Activated CD4-positive, alpha-beta T cell treated with anti-CD3 and anti-CD28 coated beads, Interleukin-2, amount 10 ng/mL, durations not matched to agents 7 days and 5 days (primary cell): ENCODE measurements at regions not wholly inside any gene's neighbourhood (a gene's known extent, or its start where the extent isn't known, plus 50 kb on each side); places are given as distances from the start of the nearest gene placed in this dataset.
A peak's percentile ranks its signal among the peaks of the same experiment; 100 is the strongest.
"Not testable (repeated sequence)": the region's sequence is repeated elsewhere in the genome, so short reads cannot be mapped to it uniquely, and the experiment has no call there.

Source experiments
- CTCF ChIA-PET: fragments of 350-600 bp; sonication (Branson Sonifier 250); formaldehyde crosslinking; loops from one replicate; lab custom pipeline; 2021; ENCODE audit warnings: antibody characterized with exemption; lab: Charles Lee
- POLR2A ChIA-PET: fragments of 350-600 bp; sonication (Branson Sonifier 250); formaldehyde crosslinking; loops from one replicate; lab custom pipeline; 2021; ENCODE audit warnings: antibody characterized with exemption; lab: Charles Lee
- DNase-seq: peaks from one replicate; pipeline ENCODE4 v3.0.0-alpha.2; 2020
- H3K27ac Mint-ChIP-seq: one replicate; pipeline ENCODE4 v1.8.0; 2021; ENCODE audit warnings: mild to moderate bottlenecking, moderate library complexity, mixed read lengths
- H3K27me3 Mint-ChIP-seq: one replicate; pipeline ENCODE4 v1.8.0; 2021; ENCODE audit warnings: mixed read lengths
- H3K36me3 Mint-ChIP-seq: one replicate; pipeline ENCODE4 v1.8.0; 2021; ENCODE audit warnings: low read depth, mixed read lengths
- H3K4me1 Mint-ChIP-seq: one replicate; pipeline ENCODE4 v1.8.0; 2021; ENCODE audit warnings: mixed read lengths
- H3K4me3 Mint-ChIP-seq: one replicate; pipeline ENCODE4 v1.8.0; 2021; ENCODE audit warnings: mild to moderate bottlenecking, moderate library complexity, mixed read lengths
- H3K9me3 Mint-ChIP-seq: one replicate; pipeline ENCODE4 v1.8.0; 2021; ENCODE audit warnings: mixed read lengths

GRCh38 chr2:113386780-113387433, 50.6 kb upstream of the ZNG1B start:
- CTCF ChIA-PET, H3K4me3 Mint-ChIP-seq, POLR2A ChIA-PET, H3K27ac Mint-ChIP-seq, H3K9me3 Mint-ChIP-seq, H3K36me3 Mint-ChIP-seq, DNase-seq: not testable (repeated sequence)
- Mint-ChIP-seq H3K4me1 (peaks cover 14% of the 10 kb centered on the region), H3K27me3 (peaks cover 35% of the 10 kb centered on the region)

DNA sequence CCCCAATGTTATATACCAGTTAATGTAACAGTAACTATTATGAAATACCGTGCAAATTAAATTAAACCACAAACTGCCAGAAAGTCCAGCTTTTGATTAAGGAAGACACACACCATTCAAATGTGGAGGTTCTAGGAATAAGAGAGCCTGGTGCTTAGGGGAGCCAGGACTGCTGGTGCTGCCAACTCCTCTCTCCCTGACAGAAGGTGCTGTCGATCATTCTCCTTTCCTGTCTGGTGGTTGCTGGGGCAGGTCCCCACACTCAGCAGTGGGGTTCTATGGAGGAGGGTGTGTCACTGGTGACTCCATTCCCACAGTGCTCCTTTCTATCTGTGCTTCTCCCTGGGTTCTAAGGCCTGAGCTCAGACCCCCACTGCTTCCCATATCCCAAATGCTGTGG, 57.9 kb upstream of the ZNG1B start:
- H3K36me3 Mint-ChIP-seq, CTCF ChIA-PET, H3K4me1 Mint-ChIP-seq, POLR2A ChIA-PET, H3K9me3 Mint-ChIP-seq, DNase-seq, H3K27ac Mint-ChIP-seq, H3K4me3 Mint-ChIP-seq: not testable (repeated sequence)
- H3K27me3 Mint-ChIP-seq, result peaks cover 30% of the 10 kb centered on the region

DNA sequence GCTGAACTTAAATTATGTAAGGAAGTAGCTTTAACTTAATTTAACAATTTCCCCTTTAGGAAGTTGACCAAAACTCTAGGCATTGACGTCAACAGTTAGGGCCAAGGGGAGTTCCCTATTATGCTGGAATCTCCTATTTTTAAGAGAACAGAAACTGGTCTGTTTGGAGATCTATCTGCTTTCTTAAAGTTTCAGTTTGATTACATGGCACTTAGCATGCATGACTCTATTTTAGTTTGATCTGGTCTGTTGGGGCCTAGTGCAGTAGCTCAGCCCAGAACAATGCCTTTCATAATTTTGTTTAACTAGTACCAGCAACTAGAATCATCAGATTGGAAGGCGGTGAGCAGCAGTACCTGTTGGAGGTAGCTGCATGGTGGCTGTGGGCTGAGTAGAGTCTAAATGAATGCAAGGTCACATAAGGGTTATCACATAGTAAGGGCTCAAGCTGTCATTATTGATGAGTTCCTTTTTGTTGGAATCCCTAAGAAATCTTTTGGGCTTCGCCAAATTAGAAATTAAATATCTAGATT, 60.5 kb upstream of the ZNG1B start:
- Mint-ChIP-seq H3K4me3 (no peak overlapping the region), H3K36me3 (no peaks in the 10 kb centered on the region), H3K27ac (no peak overlapping the region), H3K9me3 (no peaks in the 10 kb centered on the region), H3K27me3 (peaks cover 17% of the 10 kb centered on the region), H3K4me1 (peaks cover 7% of the 10 kb centered on the region)
- POLR2A ChIA-PET, result interaction anchor here (0.6 kb wide), 1 partner anchor 495 kb away, joined by 4 read pairs; no protein-coding TSS in a partner anchor
- no peak for DNase-seq
- CTCF ChIA-PET, result interaction anchor here (0.9 to 1.5 kb wide), 3 partner anchors 13 to 128 kb away, joined by 3 to 4 read pairs (median 4); no protein-coding TSS in a partner anchor

DNA sequence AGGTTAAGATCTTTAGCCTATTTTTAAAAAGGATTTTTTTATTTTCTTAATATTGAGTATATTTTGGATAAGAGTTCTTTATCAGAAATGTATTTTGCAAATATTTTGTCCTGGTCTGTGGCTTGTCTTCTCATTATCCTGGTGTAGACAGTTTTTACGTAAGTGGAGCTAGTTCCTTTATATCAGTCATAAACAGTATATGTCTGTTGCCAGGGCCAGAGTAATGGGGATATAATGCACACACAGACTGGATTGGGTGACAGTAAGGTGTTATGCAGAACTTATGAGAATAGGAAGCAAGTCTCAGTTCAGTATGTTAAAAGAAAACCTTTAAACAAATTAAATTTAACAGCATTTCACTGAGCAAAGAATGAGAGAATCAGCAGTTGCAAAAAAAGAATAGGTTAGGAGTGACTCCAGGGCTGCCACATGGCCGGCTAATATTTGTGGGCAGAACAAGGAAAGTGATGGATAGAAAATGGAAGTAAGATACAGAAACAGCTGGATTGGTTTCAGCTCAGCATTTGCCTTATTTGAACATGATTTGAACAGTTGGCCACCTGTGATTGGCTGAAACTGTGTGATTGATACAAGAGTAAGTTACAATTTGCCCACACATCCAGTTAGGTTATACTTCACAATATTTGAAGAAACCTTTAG, 61.1 kb upstream of the ZNG1B start:
- H3K27ac Mint-ChIP-seq, result no peak overlapping the region
- DNase-seq, result no peak
- no peaks in the 10 kb centered on the region for H3K36me3 Mint-ChIP-seq
- peaks cover 14% of the 10 kb centered on the region for H3K27me3 Mint-ChIP-seq
- H3K4me3 Mint-ChIP-seq, result no peak overlapping the region
- H3K4me1 Mint-ChIP-seq, result peaks cover 7% of the 10 kb centered on the region
- CTCF ChIA-PET, result interaction anchor here (0.9 to 1.5 kb wide), 3 partner anchors 13 to 128 kb away, joined by 3 to 4 read pairs (median 4); no protein-coding TSS in a partner anchor
- no peaks in the 10 kb centered on the region for H3K9me3 Mint-ChIP-seq
- POLR2A ChIA-PET, result no interaction called here

GRCh38 chr2:113374857-113375256, 62.6 kb upstream of the ZNG1B start:
- H3K4me3 Mint-ChIP-seq, DNase-seq, H3K36me3 Mint-ChIP-seq, CTCF ChIA-PET, POLR2A ChIA-PET, H3K27me3 Mint-ChIP-seq, H3K27ac Mint-ChIP-seq, H3K9me3 Mint-ChIP-seq: not testable (repeated sequence)
- peaks cover 14% of the 10 kb centered on the region for H3K4me1 Mint-ChIP-seq

- H3K9me3 Mint-ChIP-seq, DNase-seq, H3K4me3 Mint-ChIP-seq, POLR2A ChIA-PET, H3K27ac Mint-ChIP-seq, H3K36me3 Mint-ChIP-seq: not testable (repeated sequence)
- CTCF ChIA-PET, result interaction anchor here (0.6 to 2.5 kb wide), 4 partner anchors 14 to 198 kb away, joined by 3 to 10 read pairs (median 5); no protein-coding TSS in a partner anchor
- Mint-ChIP-seq H3K4me1 (peaks cover 15% of the 10 kb centered on the region), H3K27me3 (peaks cover 13% of the 10 kb centered on the region)
Measured at GRCh38 chr2:113372258-113372834, 65.1 kb upstream of the ZNG1B start.

DNA sequence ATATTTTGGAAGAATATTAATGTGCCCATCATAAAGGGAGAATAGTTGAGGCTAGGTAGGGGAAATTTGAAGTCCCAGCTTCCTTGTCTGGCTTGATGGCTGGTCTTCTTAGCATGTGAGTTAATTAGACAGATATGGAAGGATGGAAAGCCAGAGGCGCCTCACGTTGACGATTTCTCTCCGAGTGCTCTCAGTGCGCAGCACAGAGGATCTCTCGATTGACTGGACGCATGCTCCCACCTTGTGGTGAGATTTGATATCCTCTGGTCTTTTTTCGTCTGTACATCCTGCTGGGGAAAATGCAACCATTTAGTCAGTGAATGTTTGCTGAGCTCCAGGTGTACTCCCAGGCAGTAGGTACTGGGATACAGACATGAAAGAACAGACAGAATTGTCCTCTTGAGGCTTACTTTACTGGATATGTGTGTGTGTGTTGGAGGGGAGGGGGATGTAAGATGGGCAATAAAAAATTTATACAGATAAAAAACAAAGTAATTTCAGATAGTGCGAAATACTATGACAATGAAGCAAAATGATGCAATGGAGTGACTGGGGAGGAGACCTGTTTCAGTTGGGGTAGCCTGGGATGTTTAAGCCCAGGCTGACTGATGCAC, 66.9 kb upstream of the ZNG1B start:
- Mint-ChIP-seq H3K36me3 (no peaks in the 10 kb centered on the region), H3K4me1 (peaks cover 14% of the 10 kb centered on the region), H3K27me3 (peaks cover 13% of the 10 kb centered on the region), H3K9me3 (no peaks in the 10 kb centered on the region), H3K27ac (no peak overlapping the region), H3K4me3 (no peak overlapping the region)
- peak; percentile 80 for DNase-seq
- ChIA-PET POLR2A (no interaction called here), CTCF (interaction anchor here (0.9 to 2.5 kb wide), 9 partner anchors 12 to 294 kb away, joined by 3 to 10 read pairs (median 4); no protein-coding TSS in a partner anchor)

- POLR2A ChIA-PET, result no interaction called here
- Mint-ChIP-seq H3K4me1 (peaks cover 17% of the 10 kb centered on the region), H3K27ac (no peak overlapping the region), H3K9me3 (no peaks in the 10 kb centered on the region), H3K4me3 (no peak overlapping the region), H3K27me3 (peaks cover 10% of the 10 kb centered on the region), H3K36me3 (no peaks in the 10 kb centered on the region)
- no peak for DNase-seq
- CTCF ChIA-PET, result interaction anchor here (1.0 to 2.5 kb wide), 6 partner anchors 11 to 293 kb away, joined by 3 to 10 read pairs (median 6); no protein-coding TSS in a partner anchor
Measured at GRCh38 chr2:113370030-113370429, 67.5 kb upstream of the ZNG1B start.

GRCh38 chr2:113368581-113368980, 68.9 kb upstream of the ZNG1B start:
- H3K27me3 Mint-ChIP-seq, H3K36me3 Mint-ChIP-seq, H3K27ac Mint-ChIP-seq, H3K4me3 Mint-ChIP-seq, DNase-seq, POLR2A ChIA-PET, H3K9me3 Mint-ChIP-seq, CTCF ChIA-PET: not testable (repeated sequence)
- H3K4me1 Mint-ChIP-seq, result peaks cover 14% of the 10 kb centered on the region

DNA sequence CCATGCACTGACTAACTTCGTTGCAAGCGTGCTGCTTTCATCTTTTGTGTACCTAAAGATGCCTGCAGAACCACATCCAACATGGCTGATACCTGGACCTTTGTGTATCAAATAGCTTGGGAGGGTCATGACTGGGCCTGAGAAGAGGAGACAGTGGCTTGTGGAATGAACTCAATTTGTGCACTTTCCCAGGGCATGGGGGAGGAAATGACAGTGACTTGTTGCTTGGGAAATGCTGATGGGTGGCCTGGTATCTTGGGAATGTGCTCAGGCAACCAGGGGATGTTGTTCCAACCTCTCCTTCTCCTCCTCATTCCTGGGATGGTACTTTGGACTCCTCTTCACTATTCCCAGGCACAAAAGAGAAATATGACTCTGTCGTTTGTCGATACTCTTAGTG, 70.7 kb upstream of the ZNG1B start:
- H3K27ac Mint-ChIP-seq, H3K36me3 Mint-ChIP-seq, DNase-seq, H3K4me3 Mint-ChIP-seq, POLR2A ChIA-PET, H3K27me3 Mint-ChIP-seq, H3K9me3 Mint-ChIP-seq, CTCF ChIA-PET: not testable (repeated sequence)
- H3K4me1 Mint-ChIP-seq, result peaks cover 14% of the 10 kb centered on the region

GRCh38 chr2:113365791-113366190, 71.7 kb upstream of the ZNG1B start:
- CTCF ChIA-PET, result interaction anchor here (0.7 to 2.0 kb wide), 5 partner anchors 12 to 159 kb away, joined by 3 to 4 read pairs (median 3); no protein-coding TSS in a partner anchor
- H3K27ac Mint-ChIP-seq, DNase-seq, H3K9me3 Mint-ChIP-seq, H3K27me3 Mint-ChIP-seq, POLR2A ChIA-PET, H3K36me3 Mint-ChIP-seq, H3K4me3 Mint-ChIP-seq: not testable (repeated sequence)
- peaks cover 14% of the 10 kb centered on the region for H3K4me1 Mint-ChIP-seq

GRCh38 chr2:113365290-113365689, 72.2 kb upstream of the ZNG1B start:
- H3K9me3 Mint-ChIP-seq, POLR2A ChIA-PET, DNase-seq, H3K36me3 Mint-ChIP-seq, H3K4me3 Mint-ChIP-seq, H3K27ac Mint-ChIP-seq, H3K27me3 Mint-ChIP-seq: not testable (repeated sequence)
- peaks cover 14% of the 10 kb centered on the region for H3K4me1 Mint-ChIP-seq
- CTCF ChIA-PET, result interaction anchor here (0.7 to 2.0 kb wide), 6 partner anchors 12 to 159 kb away, joined by 3 to 4 read pairs (median 4); no protein-coding TSS in a partner anchor
